Chondrocyte (in vitro differentiated cells): ENCODE measurements at regions not wholly inside any gene's neighbourhood (a gene's known extent, or its start where the extent isn't known, plus 50 kb on each side); places are given as distances from the start of the nearest gene placed in this dataset.

ENCODE experiments used
- DNase-seq: peaks from one replicate; pipeline ENCODE4 v3.0.0; 2021; ENCODE audit warnings: mixed read lengths, low spot score
- H3K27ac Mint-ChIP-seq: one replicate; pipeline ENCODE4 v1.8.0; 2021; ENCODE audit warnings: mild to moderate bottlenecking, moderate library complexity, mixed read lengths; ENCODE audit not compliant: unreplicated experiment
- H3K27me3 Mint-ChIP-seq: 2 replicates; pipeline ENCODE4 v1.8.0; 2021; ENCODE audit warnings: low read depth, mixed read lengths
- H3K36me3 Mint-ChIP-seq: 2 replicates; pipeline ENCODE4 v1.8.0; 2021; ENCODE audit warnings: low read depth, mixed read lengths
- H3K4me1 Mint-ChIP-seq: 2 replicates; pipeline ENCODE4 v1.8.0; 2021; ENCODE audit warnings: low read depth, mild to moderate bottlenecking, mixed read lengths
- H3K4me3 Mint-ChIP-seq: one replicate; pipeline ENCODE4 v1.8.0; 2021; ENCODE audit warnings: mild to moderate bottlenecking, moderate library complexity, mixed read lengths; ENCODE audit not compliant: unreplicated experiment
- H3K9me3 Mint-ChIP-seq: 2 replicates; pipeline ENCODE4 v1.8.0; 2021; ENCODE audit warnings: low read depth, mixed read lengths
- TF ChIP-seq, protein P1 (sequence below): fragments of 200-600 bp; sonication (generic); IDR thresholded peaks from 2 replicates; pipeline ENCODE4 v1.5.0; 2021; ENCODE audit warnings: antibody characterized with exemption, mild to moderate bottlenecking, moderate library complexity

DNA sequence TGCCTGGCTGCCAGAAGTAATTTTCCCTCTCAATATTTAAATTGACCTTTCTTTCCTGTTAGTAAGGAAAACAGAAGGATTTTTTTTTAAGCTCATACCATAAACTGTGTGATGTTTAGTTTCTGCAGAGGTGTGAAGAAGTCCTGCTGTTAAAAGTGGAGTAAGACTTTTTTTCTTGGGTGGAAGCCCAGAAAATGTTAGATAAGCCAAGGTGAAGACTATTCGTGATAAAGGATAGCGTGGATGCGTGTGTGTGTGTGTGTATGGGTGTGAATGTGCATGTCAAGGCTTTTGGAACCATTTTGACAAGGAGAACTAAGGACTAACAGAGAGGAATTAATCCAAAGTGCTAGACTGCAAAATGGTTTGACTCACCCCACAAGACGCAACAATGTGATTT, 152.9 kb upstream of the SEL1L start:
- no peak for DNase-seq
- Mint-ChIP-seq H3K27me3 (no peaks in the 10 kb centered on the region), H3K4me1 (no peaks in the 10 kb centered on the region), H3K4me3 (no peak overlapping the region), H3K27ac (no peak overlapping the region), H3K36me3 (no peaks in the 10 kb centered on the region), H3K9me3 (peaks cover 11% of the 10 kb centered on the region)
- TF ChIP-seq, protein P1, sequence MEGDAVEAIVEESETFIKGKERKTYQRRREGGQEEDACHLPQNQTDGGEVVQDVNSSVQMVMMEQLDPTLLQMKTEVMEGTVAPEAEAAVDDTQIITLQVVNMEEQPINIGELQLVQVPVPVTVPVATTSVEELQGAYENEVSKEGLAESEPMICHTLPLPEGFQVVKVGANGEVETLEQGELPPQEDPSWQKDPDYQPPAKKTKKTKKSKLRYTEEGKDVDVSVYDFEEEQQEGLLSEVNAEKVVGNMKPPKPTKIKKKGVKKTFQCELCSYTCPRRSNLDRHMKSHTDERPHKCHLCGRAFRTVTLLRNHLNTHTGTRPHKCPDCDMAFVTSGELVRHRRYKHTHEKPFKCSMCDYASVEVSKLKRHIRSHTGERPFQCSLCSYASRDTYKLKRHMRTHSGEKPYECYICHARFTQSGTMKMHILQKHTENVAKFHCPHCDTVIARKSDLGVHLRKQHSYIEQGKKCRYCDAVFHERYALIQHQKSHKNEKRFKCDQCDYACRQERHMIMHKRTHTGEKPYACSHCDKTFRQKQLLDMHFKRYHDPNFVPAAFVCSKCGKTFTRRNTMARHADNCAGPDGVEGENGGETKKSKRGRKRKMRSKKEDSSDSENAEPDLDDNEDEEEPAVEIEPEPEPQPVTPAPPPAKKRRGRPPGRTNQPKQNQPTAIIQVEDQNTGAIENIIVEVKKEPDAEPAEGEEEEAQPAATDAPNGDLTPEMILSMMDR: no peak

DNA sequence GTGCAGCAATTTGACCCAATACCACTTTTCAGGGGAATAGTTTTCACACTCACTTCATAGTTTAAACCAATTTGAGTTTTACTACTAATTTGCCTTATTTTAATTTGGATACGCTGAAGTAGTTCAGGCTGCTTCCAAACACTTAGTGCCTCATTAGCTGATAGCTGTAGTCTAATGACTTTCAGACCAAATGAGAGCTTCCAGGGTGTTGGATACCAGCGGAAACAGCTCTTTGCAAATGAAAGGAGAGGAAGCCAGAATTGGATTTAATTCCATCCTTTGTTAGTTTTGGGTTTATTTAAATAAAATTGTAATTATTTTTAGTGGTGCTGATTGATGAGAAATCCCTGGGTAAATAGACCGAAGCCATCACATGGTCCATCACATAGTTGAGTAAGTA, 158.3 kb upstream of the SEL1L start:
- DNase-seq: no peak
- peaks cover 4% of the 10 kb centered on the region for H3K9me3 Mint-ChIP-seq
- H3K27me3 Mint-ChIP-seq: no peaks in the 10 kb centered on the region
- no peak overlapping the region for H3K4me3 Mint-ChIP-seq
- H3K4me1 Mint-ChIP-seq: no peaks in the 10 kb centered on the region
- no peaks in the 10 kb centered on the region for H3K36me3 Mint-ChIP-seq
- TF ChIP-seq, protein P1: no peak
- H3K27ac Mint-ChIP-seq: no peak overlapping the region

DNA sequence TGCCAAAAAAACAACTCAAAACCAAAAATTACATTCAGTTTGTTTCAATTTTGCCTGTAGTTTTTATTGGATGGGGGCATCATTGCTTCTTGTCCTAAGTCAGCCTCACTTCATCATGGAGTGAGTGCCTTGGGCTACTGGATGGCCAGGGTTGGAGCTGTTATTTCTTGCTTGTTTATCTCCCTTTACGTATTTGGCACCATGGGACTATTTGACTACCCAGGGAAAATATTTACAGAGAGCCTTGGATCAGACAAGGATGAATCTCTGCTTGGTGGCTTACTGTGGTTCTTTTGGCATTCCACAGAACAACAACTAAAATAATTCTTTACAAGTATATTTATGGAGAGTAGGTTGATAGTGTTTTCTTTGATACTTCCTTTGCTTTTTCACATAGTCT, 160.8 kb upstream of the SEL1L start:
- Mint-ChIP-seq H3K9me3 (peaks cover under 1% of the 10 kb centered on the region), H3K4me1 (no peaks in the 10 kb centered on the region), H3K4me3 (no peak overlapping the region), H3K27ac (no peak overlapping the region), H3K36me3 (no peaks in the 10 kb centered on the region), H3K27me3 (no peaks in the 10 kb centered on the region)
- TF ChIP-seq, protein P1: no peak
- no peak for DNase-seq

DNA sequence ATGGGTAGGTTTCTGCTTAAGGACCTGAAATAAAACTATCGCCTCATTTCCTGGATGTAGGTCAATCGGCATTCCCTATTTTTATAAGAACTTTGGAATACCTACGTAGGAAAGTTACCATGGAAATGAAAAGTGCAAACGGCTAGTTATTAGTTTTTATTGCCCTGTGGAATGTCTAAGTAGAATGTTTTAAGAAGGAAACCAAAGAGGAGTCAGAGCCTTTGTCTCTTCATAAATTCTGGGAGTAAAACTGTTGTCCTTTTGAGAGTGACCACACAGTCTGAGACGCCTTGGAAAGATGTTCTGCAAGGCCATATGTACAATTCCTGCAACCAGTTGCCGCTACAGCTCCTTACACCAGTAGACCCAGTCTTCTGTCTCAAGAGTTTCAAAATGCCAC, 176.0 kb upstream of the SEL1L start:
- Mint-ChIP-seq H3K27ac (no peak overlapping the region), H3K4me3 (no peak overlapping the region), H3K36me3 (no peaks in the 10 kb centered on the region), H3K9me3 (peaks cover 22% of the 10 kb centered on the region), H3K4me1 (no peaks in the 10 kb centered on the region), H3K27me3 (no peaks in the 10 kb centered on the region)
- TF ChIP-seq, protein P1: no peak
- DNase-seq: no peak

DNA sequence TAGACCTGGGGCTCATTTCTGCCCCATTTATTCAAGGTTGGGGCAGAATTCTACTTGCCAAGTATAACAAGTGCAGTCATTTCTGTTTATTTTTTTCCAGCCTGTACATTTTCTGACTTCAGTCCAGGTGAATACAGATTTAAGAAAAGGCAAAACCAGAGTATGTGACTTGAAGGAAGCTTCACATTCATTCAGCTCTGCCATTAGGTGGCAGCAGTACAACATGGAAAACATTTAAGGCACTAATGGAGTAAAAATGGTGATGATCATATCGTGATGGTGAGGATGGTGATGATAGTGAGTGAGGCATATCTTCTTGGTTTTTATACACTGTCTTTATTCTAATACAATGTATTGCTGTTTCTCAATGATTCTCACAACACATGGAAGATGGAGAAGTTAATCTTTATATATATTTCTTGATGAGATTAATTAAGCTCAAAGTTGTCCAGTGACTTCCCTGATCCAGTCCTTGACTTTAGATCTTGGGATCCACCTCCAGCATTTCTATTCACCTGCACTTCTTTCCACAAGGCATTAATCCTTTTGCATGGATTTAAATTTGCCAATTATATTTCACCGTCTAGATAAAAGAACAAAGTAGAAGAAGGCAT, 176.7 kb upstream of the SEL1L start:
- DNase-seq: no peak
- H3K4me1 Mint-ChIP-seq: no peaks in the 10 kb centered on the region
- TF ChIP-seq, protein P1: peak; percentile 77
- no peaks in the 10 kb centered on the region for H3K36me3 Mint-ChIP-seq
- no peaks in the 10 kb centered on the region for H3K27me3 Mint-ChIP-seq
- peaks cover 15% of the 10 kb centered on the region for H3K9me3 Mint-ChIP-seq
- no peak overlapping the region for H3K4me3 Mint-ChIP-seq
- H3K27ac Mint-ChIP-seq: no peak overlapping the region
